Endothelial cell of umbilical vein (primary cell): ENCODE measurements at regions not wholly inside any gene's neighbourhood (a gene's known extent, or its start where the extent isn't known, plus 50 kb on each side); places are given as distances from the start of the nearest gene placed in this dataset.
A peak's percentile ranks its signal among the peaks of the same experiment; 100 is the strongest.

ENCODE experiments used
- BruUV-seq: library from RNA; stranded (reverse); fragments of 400-500 nt; replicated peaks from 2 replicates; lab custom pipeline; 2021; lab: Mats Ljungman, UMichigan
- CTCF ChIA-PET: fragments of 300-600, 350-600 bp; sonication (Branson Sonifier 250); formaldehyde crosslinking; loops from one replicate; lab custom pipeline; 2021; ENCODE audit warnings: antibody characterized with exemption, inconsistent platforms; lab: Charles Lee
- POLR2A ChIA-PET: fragments of 300-600, 350-600 bp; sonication (Branson Sonifier 250); formaldehyde crosslinking; loops from one replicate; lab custom pipeline; 2021; ENCODE audit warnings: antibody characterized with exemption, inconsistent platforms; lab: Charles Lee
- DNase-seq: peaks from one replicate; pipeline ENCODE4 v3.0.0-alpha.2; 2011; ENCODE audit warnings: low read depth, low spot score
- FAIRE-seq: peaks from 2 replicates; lab custom pipeline; 2011; peaks lifted over from hg19 to GRCh38; lab: Jason Lieb, UNC
- H2AFZ ChIP-seq: 2 replicates; pipeline ENCODE4 v1.6.0; 2012; ENCODE audit warnings: low read depth, low read length, control low read depth, inconsistent platforms
- H3K27ac ChIP-seq: 2 replicates; pipeline ENCODE4 v1.5.1; 2011; ENCODE audit warnings: low read depth, mild to moderate bottlenecking, control low read depth, low read length, moderate library complexity; ENCODE audit not compliant: insufficient read depth
- H3K27me3 ChIP-seq, 2 experiments: 2 replicates each; pipeline versions ENCODE4 v1.6.0 to v1.6.1; 2011; ENCODE audit warnings: low read length in 2 of 2, mixed read lengths in 1 of 2; ENCODE audit not compliant: control insufficient read depth in 2 of 2, insufficient read depth in 2 of 2
- H3K36me3 ChIP-seq, 2 experiments: 2 replicates in 1 of 2; 3 replicates in 1 of 2; pipeline ENCODE4 v1.5.1; 2011; ENCODE audit warnings: low read length in 2 of 2, mild to moderate bottlenecking in 1 of 2, moderate library complexity in 1 of 2; ENCODE audit not compliant: control insufficient read depth in 2 of 2, insufficient read depth in 2 of 2; ENCODE audit errors: extremely low read depth in 1 of 2
- H3K4me1 ChIP-seq: 3 replicates; pipeline ENCODE4 v1.5.1; 2011; ENCODE audit warnings: mild to moderate bottlenecking, low read length; ENCODE audit not compliant: control insufficient read depth, insufficient read depth; ENCODE audit errors: extremely low read depth
- H3K4me2 ChIP-seq: 2 replicates; pipeline ENCODE4 v1.6.1; 2011; ENCODE audit warnings: low read length, control low read depth, mixed read lengths; ENCODE audit not compliant: insufficient read depth
- H3K4me3 ChIP-seq, 3 experiments: fragments of 200-600 bp in 1 of 3; sonication (generic), shearing (Covaris generic) in 1 of 3; replicated peaks in 1 of 3; 2 replicates each; pipeline ENCODE4 v1.5.1; 2011 to 2016; ENCODE audit warnings: control low read depth in 3 of 3, low read length in 3 of 3, mild to moderate bottlenecking in 2 of 3, inconsistent platforms in 1 of 3, low read depth in 1 of 3, moderate library complexity in 1 of 3; ENCODE audit not compliant: insufficient read depth in 1 of 3
- H3K79me2 ChIP-seq: 2 replicates; pipeline ENCODE4 v1.6.0; 2012; ENCODE audit warnings: low read length, inconsistent platforms; ENCODE audit not compliant: control insufficient read depth, insufficient read depth
- H3K9ac ChIP-seq: replicated peaks from 2 replicates; pipeline ENCODE3; 2011; ENCODE audit warnings: low read length, control low read depth; ENCODE audit not compliant: insufficient read depth; ENCODE audit errors: extremely low read depth
- H3K9me1 ChIP-seq: replicated peaks from 3 replicates; pipeline ENCODE4 v1.6.0; 2011; ENCODE audit warnings: mild to moderate bottlenecking, low read length; ENCODE audit not compliant: control insufficient read depth, insufficient read depth; ENCODE audit errors: extremely low read depth
- H3K9me3 ChIP-seq: replicated peaks from 2 replicates; pipeline ENCODE4 v1.5.1; 2012; ENCODE audit warnings: low read length, inconsistent platforms; ENCODE audit not compliant: control insufficient read depth, insufficient read depth
- H4K20me1 ChIP-seq: replicated peaks from 2 replicates; pipeline ENCODE3; 2011; ENCODE audit warnings: mild to moderate bottlenecking, low read length; ENCODE audit not compliant: control insufficient read depth, insufficient read depth; ENCODE audit errors: extremely low read depth
- CTCF ChIP-seq, 2 donors: IDR thresholded peaks; 1 replicate in 1 of 2; 2 replicates in 1 of 2; pipeline ENCODE4 v1.5.1; 2011; ENCODE audit warnings: low read length in 2 of 2, mild to moderate bottlenecking in 2 of 2, moderate library complexity in 2 of 2, control low read depth in 1 of 2, inconsistent platforms in 1 of 2, low read depth in 1 of 2; ENCODE audit not compliant: insufficient read depth in 1 of 2; ENCODE audit errors: extremely low read depth in 1 of 2
- EZH2 ChIP-seq: IDR thresholded peaks from 2 replicates; pipeline ENCODE4 v1.6.1; 2012; ENCODE audit warnings: borderline replicate concordance, low read depth, mild to moderate bottlenecking, moderate library complexity, low read length, inconsistent platforms; ENCODE audit not compliant: severe bottlenecking
- FOS ChIP-seq: IDR thresholded peaks from 2 replicates; pipeline ENCODE4 v1.6.1; 2011; ENCODE audit warnings: mild to moderate bottlenecking, low read length, moderate library complexity, borderline replicate concordance; ENCODE audit not compliant: insufficient read depth
- GATA2 ChIP-seq: IDR thresholded peaks from 2 replicates; pipeline ENCODE4 v1.7.0; 2011; ENCODE audit warnings: low read depth, mild to moderate bottlenecking, moderate library complexity, mixed read lengths, low read length; ENCODE audit not compliant: insufficient read length, insufficient read depth
- JUN ChIP-seq: IDR thresholded peaks from 2 replicates; pipeline ENCODE4 v1.6.1; 2011; ENCODE audit warnings: borderline replicate concordance, low read depth; ENCODE audit not compliant: insufficient read length, insufficient read depth
- MAX ChIP-seq: IDR thresholded peaks from 2 replicates; pipeline ENCODE4 v1.6.1; 2011; ENCODE audit not compliant: insufficient read depth, insufficient read length
- MYC ChIP-seq: IDR thresholded peaks from one replicate; pipeline ENCODE4 v1.6.1; 2011; ENCODE audit warnings: mild to moderate bottlenecking, low read depth, low read length
- POLR2A ChIP-seq: IDR thresholded peaks from 2 replicates; pipeline ENCODE4 v1.6.1; 2012; ENCODE audit warnings: low read depth, mild to moderate bottlenecking, control low read depth, low read length
- POLR2AphosphoS5 ChIP-seq: IDR thresholded peaks from 2 replicates; pipeline ENCODE4 v1.6.1; 2012; ENCODE audit warnings: low read depth, mild to moderate bottlenecking, control low read depth, low read length, moderate library complexity; ENCODE audit not compliant: insufficient read depth
- dilution Hi-C: fragments of 300-500 bp; cut with MboI; formaldehyde crosslinking; loops from one replicate; pipeline ENCODE4 v1.15.0; 2019; ENCODE audit warnings: low sequenced_read_pairs; ENCODE audit not compliant: extremely low pct_ligation_motif_present
- intact Hi-C: fragments of 100-400 bp; cut with micrococcal nuclease; formaldehyde crosslinking; loops from one replicate; pipeline ENCODE4 v1.10.0; 2022

- H3K4me2 ChIP-seq: no peak overlapping the region
- ChIA-PET POLR2A (no interaction called here), CTCF (interaction anchor here (0.7 to 1.5 kb wide), 6 partner anchors 9 to 739 kb away, joined by 3 to 6 read pairs (median 4); no protein-coding TSS in a partner anchor)
- H3K4me1 ChIP-seq: no peaks in the 10 kb centered on the region
- H3K9me1 ChIP-seq: no peaks in the 10 kb centered on the region
- dilution Hi-C loops (no loop called here), intact Hi-C loops (no loop called here)
- BruUV-seq: no TSS peak
- no peak overlapping the region for H3K27ac ChIP-seq
- H2AFZ ChIP-seq: peak overlapping the region; percentile 53
- no peaks in the 10 kb centered on the region for H4K20me1 ChIP-seq
- no peaks in the 10 kb centered on the region for H3K36me3 ChIP-seq
- H3K27me3 ChIP-seq: no peaks in the 10 kb centered on the region
- no peak overlapping the region for H3K4me3 ChIP-seq
- DNase-seq (peak; percentile 65), FAIRE-seq (peak; percentile 4)
- H3K9ac ChIP-seq: no peak overlapping the region
- no peak for TF ChIP-seq MYC
- H3K9me3 ChIP-seq: no peaks in the 10 kb centered on the region
- no peaks in the 10 kb centered on the region for H3K79me2 ChIP-seq
Measured at GRCh38 chr7:24477398-24478136, 95.7 kb upstream of the PALS2 start.

GRCh38 chr7:24478137-24478655 lies 95.1 kb upstream of the PALS2 start:
- intact Hi-C loops: no loop called here
- no peak overlapping the region for H3K9ac ChIP-seq

More at GRCh38 chr7:24478137-24478655, 95.1 kb upstream of the PALS2 start:
- H3K4me2 ChIP-seq: no peak overlapping the region
- H4K20me1 ChIP-seq: no peaks in the 10 kb centered on the region
- BruUV-seq: no TSS peak
- dilution Hi-C loops: no loop called here
- FAIRE-seq (no peak), DNase-seq (no peak)
- no peaks in the 10 kb centered on the region for H3K79me2 ChIP-seq
- no peaks in the 10 kb centered on the region for H3K9me3 ChIP-seq
- CTCF ChIA-PET: interaction anchor here (0.7 to 1.5 kb wide), 6 partner anchors 10 to 739 kb away, joined by 3 to 6 read pairs (median 4); no protein-coding TSS in a partner anchor
- H3K4me3 ChIP-seq: no peak overlapping the region
- H2AFZ ChIP-seq: no peak overlapping the region
- no peaks in the 10 kb centered on the region for H3K4me1 ChIP-seq
- H3K9me1 ChIP-seq: no peaks in the 10 kb centered on the region
- POLR2A ChIA-PET: no interaction called here
- no peaks in the 10 kb centered on the region for H3K27me3 ChIP-seq
- no peak for TF ChIP-seq EZH2
- no peak for TF ChIP-seq FOS
- TF ChIP-seq MYC: no peak
- no peak for TF ChIP-seq GATA2
- no peak for TF ChIP-seq JUN
- no peak for TF ChIP-seq CTCF (IDR thresholded peaks at IDR 0.05; ENCODE audit: extremely low read depth in 1 of 2, insufficient read depth in 1 of 2, low read depth in 1 of 2, low read length in 2 of 2)
- no peak for TF ChIP-seq MAX
- TF ChIP-seq POLR2AphosphoS5: no peak
- TF ChIP-seq POLR2A: no peak
- H3K27ac ChIP-seq: no peak overlapping the region
- no peaks in the 10 kb centered on the region for H3K36me3 ChIP-seq
